NCI-H345 (cell line): ENCODE measurements at regions not wholly inside any gene's neighbourhood (a gene's known extent, or its start where the extent isn't known, plus 50 kb on each side); places are given as distances from the start of the nearest gene placed in this dataset.
"Not testable (repeated sequence)": the region's sequence is repeated elsewhere in the genome, so short reads cannot be mapped to it uniquely, and the experiment has no call there.

Experiments
- DNase-seq: peaks from one replicate; lab custom pipeline; 2025; lab: John Stamatoyannopoulos, UW

DNA sequence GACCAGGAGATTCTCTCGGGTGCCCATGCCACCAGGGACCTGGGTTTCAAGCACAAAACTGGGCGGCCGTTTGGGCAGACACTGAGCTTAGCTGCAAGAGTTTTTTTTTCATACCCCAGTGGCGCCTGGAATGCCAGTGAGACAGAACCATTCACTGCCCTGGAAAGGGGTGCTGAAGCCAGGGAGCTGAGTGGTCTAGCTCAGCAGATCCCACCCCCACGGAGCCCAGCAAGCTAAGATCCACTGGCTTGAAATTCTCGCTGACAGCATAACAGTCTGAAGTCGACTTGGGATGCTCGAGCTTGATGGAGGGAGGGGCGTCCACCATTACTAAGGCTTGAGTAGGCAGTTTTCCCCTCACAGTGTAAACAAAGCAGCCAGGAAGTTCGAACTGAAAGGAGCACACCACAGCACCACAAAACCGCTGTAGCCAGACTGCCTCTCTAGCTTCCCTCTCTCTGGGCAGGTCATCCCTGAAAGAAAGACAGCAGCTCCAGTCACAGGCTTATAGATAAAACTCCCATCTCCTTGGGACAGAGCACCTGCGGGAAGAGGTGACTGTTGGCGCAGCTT, 157.7 kb downstream of the GIPC2 start:
- not testable (repeated sequence) for DNase-seq

DNA sequence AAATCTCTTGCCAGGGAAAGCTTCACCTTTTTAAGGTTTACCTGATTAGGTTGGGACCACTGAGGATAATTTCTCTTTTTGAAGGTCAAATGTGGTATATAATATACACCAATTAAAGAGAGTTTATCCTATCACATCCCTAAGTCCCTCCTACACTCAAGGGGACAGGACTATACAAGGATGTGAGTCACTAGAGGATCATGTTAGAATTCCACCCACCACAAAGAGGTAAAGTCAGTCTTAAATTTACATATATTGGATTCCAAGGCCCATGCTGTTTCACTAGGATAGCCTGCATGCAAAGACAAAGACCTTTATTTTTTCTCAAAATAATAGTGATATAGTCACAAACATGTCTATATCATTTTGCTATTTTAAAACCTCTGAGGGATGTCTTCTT, 164.4 kb downstream of the GIPC2 start:
- DNase-seq = no peak

DNA sequence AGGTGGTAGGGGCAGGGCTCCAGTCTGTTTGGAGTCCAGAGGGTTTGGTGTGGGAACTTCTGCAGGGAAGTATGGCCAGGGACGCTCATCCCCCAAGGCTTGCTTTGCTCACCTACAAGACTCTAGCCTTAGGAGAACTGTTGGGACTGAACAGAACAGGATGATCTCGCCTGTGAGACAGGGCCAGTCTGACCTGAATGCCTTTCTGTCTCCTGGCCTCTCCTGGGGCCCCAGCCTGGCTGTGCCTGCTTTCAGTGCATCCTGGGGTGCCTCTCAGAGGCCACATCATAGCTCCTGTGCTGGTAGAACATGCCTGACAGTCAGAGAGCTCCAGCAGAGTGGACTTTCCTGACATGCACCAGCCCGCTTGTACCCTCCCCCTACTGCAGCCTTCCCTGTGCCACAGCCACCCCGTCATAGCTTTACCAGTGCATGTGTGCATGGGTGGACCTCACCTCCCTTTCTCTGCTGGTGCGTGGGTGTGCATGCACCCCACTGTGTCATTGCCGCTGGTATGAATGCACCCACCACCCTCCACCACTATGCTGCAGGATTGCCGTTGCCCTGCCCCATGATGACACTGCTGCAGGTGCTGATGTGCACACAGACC, 165.8 kb downstream of the GIPC2 start:
- DNase-seq = no peak

GRCh38 chr1:78214334-78214733, 168.6 kb downstream of the GIPC2 start:
- DNase-seq = no peak

DNA sequence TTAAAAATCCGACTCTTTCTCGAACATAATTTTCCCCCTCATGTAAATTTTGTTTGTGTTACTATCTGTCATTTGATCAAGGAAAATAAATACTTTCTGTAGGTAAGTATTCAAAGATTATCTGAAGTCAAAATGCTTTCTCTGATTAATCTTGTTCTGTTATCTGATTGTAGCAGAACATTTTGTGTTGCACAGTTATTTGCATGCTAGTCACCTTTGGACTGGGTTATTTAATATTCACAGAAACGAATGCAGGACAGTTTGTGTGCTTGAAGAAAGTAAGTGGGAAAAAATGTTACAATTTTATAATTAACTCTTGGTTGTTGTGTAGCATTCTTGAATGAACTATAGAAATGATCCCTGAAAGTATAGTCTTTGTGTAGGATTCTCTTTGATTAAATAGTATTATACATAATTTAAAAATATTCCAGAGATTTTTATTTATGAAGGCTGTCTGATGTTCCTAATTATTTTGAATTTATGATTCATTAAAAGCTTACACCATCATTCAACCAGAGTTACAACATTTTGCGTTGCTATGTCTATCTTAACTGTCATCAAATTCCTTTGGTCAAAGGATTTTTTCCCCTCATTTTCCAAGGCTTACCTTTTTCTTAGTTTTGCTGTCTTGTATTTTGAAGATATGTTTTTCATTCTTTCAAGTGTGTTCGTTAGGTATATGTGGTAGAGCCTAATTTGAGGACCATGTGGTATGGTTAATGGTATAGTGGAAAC, 176.6 kb downstream of the GIPC2 start:
- no peak for DNase-seq

DNA sequence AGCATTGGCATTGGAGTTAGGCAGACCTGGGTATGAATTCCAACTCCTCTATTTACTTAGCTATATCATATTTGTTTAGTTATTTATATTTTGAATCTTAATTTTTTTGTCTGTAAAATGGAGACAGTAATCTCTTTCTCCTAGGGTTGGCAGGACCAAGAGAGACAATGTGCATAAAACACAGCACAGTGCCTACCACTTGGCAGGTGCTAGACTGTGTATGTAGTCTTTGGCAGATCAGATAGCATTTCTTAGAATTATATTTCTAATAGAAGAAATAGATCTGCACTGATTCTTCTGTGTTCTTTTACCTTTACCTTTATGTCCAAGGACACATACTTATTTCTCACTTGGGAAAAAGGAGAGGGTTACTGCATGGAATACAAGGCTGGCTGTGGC, 177.2 kb downstream of the GIPC2 start:
- no peak for DNase-seq

- no peak for DNase-seq
These were observed 177.8 kb downstream of the GIPC2 start for GRCh38 chr1:78223417-78224215.

DNA sequence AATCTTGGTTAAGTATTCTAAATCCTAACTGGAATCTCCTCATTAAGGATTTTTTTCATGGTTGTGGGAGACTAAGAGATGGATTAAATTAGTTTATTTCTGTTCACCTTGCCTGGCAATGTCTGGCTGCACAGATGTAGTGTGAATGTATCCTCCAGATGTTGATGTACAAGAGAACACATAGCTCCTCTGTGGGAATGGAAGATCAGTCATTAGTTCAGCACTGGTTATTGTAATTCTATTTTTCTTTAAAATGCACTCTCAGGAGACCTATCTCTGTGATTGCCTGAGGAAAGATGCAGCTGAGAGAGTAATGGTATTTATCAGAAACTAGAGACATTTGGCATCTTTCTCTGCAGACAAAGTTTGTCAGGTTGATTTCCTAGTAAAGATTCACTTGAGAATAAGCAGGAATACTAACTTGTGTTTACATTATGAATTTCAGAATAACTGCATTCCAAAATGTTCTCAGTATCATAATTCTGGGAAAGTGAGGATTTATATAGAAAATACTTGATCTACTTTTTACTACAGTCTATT, 178.6 kb downstream of the GIPC2 start:
- no peak for DNase-seq

DNA sequence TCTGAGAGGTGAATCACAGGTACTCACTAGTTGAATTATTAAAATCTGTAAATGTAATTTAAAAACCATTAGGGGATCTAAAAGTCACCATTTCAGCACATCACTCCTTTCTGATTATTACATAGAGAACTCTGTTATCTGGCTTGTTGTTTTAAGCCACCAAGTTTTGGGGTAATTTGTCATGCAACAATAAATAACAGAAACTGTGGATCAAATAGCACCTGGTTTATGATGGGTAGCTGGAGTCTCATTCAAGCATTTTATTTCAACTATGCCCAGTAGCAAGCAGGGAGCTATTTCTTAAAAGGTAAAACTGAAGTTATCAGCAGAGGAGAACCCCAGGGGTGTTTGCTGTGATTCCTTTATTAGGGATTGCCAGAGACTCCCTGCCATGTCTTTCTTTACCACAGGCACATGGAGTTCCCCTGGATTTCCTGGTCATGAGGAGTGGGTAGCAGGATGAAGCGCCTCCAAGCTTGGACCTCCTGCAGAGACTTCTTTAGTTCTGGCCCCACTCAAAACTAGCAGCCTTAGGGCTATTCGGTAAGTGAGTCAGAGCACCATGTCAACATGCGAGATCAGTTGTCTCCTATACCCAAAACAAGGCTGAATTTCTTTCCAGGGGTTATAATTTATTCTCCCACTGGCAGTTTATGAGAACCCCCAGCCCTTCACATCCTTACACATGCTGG, 179.2 kb downstream of the GIPC2 start:
- peak; percentile 75 for DNase-seq

GRCh38 chr1:78226784-78227183, 181.0 kb downstream of the GIPC2 start:
- DNase-seq = no peak

DNA sequence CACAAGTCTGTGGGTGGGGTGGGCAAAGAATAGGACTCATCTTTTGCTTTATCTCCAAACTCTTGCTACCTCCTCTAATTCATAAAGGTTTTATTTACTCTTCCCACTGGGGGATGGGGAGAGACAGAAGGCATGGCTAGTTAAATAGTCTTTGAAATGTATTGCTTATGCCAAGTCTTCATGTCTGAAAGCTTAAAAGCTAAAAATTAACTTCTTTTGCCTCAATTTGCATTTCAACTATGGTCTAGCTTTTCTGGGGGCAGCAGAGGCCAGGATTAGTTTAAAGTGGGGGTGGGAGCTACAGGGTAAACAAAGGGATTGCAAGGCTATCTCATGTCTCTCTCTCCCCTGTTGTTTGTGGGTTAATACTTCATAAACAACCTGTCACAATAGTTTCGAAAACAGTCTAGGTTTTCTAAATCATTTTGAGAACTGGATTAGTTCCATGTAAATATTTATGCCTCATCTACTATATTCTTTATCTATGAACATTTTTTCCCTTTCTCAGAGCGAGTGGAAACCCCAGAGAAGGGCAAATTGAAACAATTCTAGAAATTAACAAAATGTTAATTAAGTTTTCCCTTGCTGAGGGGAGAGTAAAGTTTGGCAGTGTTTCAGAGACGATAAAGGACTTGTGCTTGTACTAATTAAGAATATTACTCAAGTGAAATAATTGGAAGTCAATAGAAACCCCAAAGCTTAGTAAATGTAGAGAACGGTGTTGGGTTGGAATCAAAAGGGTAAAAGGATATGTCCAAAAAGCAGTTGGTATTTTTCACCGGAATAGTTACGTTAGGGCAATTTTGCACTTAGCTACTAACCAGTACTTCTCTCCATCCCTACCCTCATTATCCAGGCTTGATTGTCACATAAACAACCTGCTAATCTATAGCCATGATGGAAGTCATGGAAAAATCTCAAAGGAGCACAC, 182.2 kb downstream of the GIPC2 start:
- DNase-seq = no peak

GRCh38 chr1:78229344-78229743, 183.6 kb downstream of the GIPC2 start:
- DNase-seq = no peak

DNA sequence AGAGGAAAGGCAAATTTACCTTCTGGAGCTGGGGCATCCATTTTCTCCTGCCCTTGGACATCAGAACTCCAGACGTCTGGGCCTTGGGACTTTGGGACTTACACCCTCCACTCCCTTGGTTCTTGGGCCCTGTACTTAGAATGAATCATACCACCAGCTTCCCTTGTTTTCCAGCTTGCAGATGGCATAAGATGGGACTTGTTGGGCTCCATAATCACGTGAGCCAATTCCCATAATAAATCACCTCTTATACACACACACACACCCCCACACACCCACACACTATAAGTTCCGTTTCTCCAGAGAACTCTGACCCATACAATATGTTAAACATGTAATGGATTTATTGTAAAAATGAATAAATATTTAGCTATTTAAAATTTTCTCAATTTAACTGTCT, 185.7 kb downstream of the GIPC2 start:
- DNase-seq = no peak

DNA sequence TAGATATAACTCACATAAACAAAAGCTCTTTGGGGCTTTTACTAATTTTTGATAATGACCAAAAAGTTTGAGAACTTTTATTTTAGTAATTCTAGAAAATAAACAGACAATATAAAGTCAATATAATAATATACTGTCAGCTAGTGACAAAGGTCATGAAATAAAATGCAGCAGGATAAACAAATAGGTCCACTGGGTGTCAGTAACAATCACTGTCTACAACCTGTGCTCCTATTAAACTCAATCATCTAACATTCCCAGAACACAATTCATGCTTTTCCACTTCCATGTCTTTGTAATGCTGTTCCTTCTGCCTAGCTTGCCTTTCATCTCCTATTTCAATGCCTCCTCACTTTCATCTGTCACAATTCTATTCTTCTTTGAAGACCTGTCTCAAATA, 186.1 kb downstream of the GIPC2 start:
- DNase-seq = no peak

GRCh38 chr1:78232630-78233029, 186.9 kb downstream of the GIPC2 start:
- no peak for DNase-seq

DNA sequence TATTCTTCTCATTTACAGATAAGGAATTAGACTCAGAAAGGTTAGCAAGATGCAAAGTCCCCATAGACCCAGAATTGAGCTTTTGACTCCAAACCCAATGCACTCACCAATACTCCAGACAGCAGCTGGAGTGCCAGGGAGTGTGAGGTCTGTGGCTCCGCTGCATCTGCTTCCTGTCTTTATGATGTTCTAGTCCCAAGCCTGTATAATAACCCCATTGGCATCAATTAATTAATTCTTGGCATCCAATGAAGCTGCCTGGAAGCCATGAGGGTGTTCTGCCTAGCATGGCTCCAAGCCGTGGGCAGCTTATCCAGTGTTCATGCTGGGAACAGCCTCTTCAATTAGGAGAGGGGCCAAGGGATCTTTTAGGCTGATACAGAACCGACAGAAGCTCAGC, 188.7 kb downstream of the GIPC2 start:
- no peak for DNase-seq

DNA sequence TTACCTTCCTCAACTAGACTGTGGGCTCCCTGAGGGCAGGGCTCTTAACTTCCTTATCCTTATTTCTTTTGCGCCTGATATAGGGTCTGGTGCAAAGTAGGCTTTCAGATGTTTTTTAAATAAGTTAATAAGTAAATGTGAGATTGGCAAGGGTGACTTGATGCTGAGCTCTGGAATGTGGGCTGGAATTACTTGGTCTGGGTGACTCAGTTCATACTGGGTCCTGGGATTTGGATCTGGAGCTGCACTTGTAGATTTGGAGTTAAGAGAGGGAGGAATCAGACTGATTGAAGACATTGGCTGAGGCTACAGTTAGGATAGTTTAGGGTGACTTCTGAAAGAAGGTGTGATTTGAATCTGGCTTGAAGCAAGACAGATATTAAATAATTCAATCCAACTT, 190.9 kb downstream of the GIPC2 start:
- no peak for DNase-seq

GRCh38 chr1:78237364-78237916, 191.7 kb downstream of the GIPC2 start:
- peak; percentile 10 for DNase-seq

GRCh38 chr1:78240191-78240590, 194.4 kb downstream of the GIPC2 start:
- no peak for DNase-seq

GRCh38 chr1:78240755-78241154, 195.0 kb downstream of the GIPC2 start:
- no peak for DNase-seq
